ENCODE measurements at regions not wholly inside any gene's neighbourhood (a gene's known extent, or its start where the extent isn't known, plus 50 kb on each side); places are given as distances from the start of the nearest gene placed in this dataset.

DNA sequence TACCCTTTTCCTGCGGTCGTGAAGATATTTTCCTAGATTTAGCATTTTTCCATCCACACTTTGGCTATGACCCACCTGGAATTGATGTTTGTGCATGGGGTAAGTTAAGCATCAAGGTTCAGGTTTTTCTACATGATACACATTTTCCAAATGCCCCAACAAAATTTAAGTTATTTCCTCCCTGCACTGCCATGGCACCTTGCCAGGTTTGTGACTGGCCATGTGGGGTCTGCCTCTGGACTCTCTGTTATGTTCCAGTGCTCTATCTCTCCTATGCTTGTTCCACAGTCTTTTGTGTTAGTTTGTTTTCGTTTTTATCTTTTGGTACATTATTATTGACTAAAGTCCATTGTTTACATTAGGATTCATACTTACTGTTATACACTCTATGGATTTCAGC is 934.3 kb downstream of the TBC1D22A start:
- Mint-ChIP-seq H3K27ac (no peak overlapping the region), H3K9me3 (peaks cover 2% of the 10 kb centered on the region), H3K4me1 (no peaks in the 10 kb centered on the region), H3K36me3 (ENCODE audit: low read depth) (no peaks in the 10 kb centered on the region), H3K4me3 (no peak overlapping the region), H3K27me3 (ENCODE audit: low read depth) (no peaks in the 10 kb centered on the region)
- TF ChIP-seq, protein P1, sequence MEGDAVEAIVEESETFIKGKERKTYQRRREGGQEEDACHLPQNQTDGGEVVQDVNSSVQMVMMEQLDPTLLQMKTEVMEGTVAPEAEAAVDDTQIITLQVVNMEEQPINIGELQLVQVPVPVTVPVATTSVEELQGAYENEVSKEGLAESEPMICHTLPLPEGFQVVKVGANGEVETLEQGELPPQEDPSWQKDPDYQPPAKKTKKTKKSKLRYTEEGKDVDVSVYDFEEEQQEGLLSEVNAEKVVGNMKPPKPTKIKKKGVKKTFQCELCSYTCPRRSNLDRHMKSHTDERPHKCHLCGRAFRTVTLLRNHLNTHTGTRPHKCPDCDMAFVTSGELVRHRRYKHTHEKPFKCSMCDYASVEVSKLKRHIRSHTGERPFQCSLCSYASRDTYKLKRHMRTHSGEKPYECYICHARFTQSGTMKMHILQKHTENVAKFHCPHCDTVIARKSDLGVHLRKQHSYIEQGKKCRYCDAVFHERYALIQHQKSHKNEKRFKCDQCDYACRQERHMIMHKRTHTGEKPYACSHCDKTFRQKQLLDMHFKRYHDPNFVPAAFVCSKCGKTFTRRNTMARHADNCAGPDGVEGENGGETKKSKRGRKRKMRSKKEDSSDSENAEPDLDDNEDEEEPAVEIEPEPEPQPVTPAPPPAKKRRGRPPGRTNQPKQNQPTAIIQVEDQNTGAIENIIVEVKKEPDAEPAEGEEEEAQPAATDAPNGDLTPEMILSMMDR (IDR thresholded peaks at IDR 0.05; ENCODE audit: unreplicated experiment in 3 of 3) = no peak

DNA sequence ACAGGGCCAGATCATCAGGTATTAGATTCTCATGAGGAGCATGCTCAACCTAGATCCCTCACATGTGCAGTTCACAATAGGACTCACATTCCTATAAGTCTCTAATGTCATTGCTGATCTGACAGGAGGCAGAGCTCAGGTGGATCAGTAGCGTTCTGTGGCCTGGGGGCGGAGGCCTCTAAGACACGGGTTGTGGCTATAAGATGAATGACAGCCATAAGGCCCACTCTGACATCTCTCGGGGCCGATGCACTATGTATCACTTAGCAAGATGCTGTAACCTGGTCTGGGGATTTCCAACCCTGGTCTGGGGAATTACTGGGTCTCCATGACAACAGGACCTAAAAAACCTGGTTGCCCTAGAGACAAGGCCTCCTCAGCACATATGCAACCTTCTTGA is 932.7 kb downstream of the TBC1D22A start:
- Mint-ChIP-seq H3K36me3 (ENCODE audit: low read depth) (no peaks in the 10 kb centered on the region), H3K27me3 (ENCODE audit: low read depth) (no peaks in the 10 kb centered on the region), H3K27ac (no peak overlapping the region), H3K4me3 (no peak overlapping the region), H3K4me1 (no peaks in the 10 kb centered on the region), H3K9me3 (no peaks in the 10 kb centered on the region)
- TF ChIP-seq, protein P1 (IDR thresholded peaks at IDR 0.05; ENCODE audit: unreplicated experiment in 3 of 3) = no peak

DNA sequence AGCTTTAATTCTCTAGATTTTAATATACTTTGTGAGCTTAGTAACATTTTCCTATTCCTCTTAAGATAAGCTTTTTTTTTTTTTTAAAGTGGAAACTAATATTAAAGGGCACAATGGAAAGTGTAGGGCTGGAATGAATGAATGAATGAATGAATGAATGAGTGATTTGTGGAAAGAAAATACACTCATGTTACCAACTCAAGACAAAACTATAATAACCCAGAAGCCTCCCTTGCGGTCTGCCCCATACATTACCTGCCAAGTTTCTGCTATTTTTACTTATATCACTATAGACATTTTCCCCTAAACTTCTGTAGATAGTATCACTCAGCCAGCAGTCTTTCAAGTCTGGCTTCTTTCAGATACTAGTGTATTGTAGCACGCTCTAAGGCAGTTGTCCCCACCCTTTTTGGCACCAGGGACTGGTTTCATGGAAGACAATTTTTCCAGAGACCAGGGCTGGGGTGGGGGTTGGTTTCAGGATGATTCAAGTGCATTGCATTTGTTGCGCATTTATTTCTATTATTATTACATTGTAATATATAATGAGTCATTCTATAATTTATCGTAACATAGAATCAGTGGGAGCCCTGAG is 932.2 kb downstream of the TBC1D22A start:
- no peak overlapping the region for H3K4me3 Mint-ChIP-seq
- no peaks in the 10 kb centered on the region for H3K9me3 Mint-ChIP-seq
- H3K4me1 Mint-ChIP-seq = no peaks in the 10 kb centered on the region
- no peaks in the 10 kb centered on the region for H3K36me3 Mint-ChIP-seq (ENCODE audit: low read depth)
- no peak overlapping the region for H3K27ac Mint-ChIP-seq
- TF ChIP-seq, protein P1 (IDR thresholded peaks at IDR 0.05; ENCODE audit: unreplicated experiment in 3 of 3) = no peak
- H3K27me3 Mint-ChIP-seq (ENCODE audit: low read depth) = no peaks in the 10 kb centered on the region

DNA sequence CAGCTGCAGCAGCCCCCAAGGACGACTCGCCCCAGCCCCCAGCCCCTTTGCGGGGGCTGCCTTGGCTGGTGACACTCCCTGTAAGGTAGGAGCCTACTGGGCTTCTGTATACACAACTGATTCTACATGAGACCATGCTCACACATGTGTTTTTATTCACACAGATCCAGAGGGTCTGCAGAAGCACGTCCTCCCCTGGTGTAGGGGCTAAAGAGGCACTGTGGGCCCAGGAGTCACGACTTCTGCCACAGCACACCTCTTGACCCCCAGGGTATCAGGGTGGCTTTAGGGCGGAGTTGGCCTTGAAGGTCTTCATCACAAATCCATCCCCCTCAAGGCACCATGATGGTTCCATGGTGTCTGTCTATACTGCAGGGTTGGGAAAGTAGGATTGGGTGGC is 931.2 kb downstream of the TBC1D22A start:
- no peaks in the 10 kb centered on the region for H3K27me3 Mint-ChIP-seq (ENCODE audit: low read depth)

DNA sequence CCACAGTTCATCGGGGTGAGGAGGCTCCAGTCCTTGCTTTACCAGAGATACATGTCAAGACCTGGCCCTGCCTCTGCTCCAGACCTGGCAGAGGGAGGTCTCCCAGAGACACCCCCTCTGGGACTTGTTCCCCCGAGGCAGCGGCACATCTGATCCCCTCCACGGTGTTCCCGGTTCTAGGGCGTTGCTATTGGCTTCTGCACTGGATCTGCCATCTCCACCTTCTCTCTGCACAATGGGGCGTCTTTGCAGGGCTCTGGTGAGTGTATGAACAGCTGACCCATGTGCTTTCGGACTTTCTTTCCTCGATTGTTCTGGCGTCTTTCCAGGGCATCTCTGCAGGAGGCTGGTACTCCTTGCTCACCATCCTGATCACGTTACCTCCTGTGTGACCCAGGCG is 930.4 kb downstream of the TBC1D22A start:
- Mint-ChIP-seq H3K4me3 (no peak overlapping the region), H3K27me3 (ENCODE audit: low read depth) (peaks cover 4% of the 10 kb centered on the region), H3K4me1 (no peaks in the 10 kb centered on the region)

More for the DNA sequence above, 931.2 kb downstream of the TBC1D22A start:
- no peaks in the 10 kb centered on the region for H3K9me3 Mint-ChIP-seq
- TF ChIP-seq, protein P1 (IDR thresholded peaks at IDR 0.05; ENCODE audit: unreplicated experiment in 3 of 3) = no peak
- no peak overlapping the region for H3K4me3 Mint-ChIP-seq
- no peaks in the 10 kb centered on the region for H3K36me3 Mint-ChIP-seq (ENCODE audit: low read depth)
- no peaks in the 10 kb centered on the region for H3K4me1 Mint-ChIP-seq
- H3K27ac Mint-ChIP-seq = no peak overlapping the region

More for the DNA sequence above, 930.4 kb downstream of the TBC1D22A start:
- Mint-ChIP-seq H3K27ac (no peak overlapping the region), H3K9me3 (peaks cover 3% of the 10 kb centered on the region), H3K36me3 (ENCODE audit: low read depth) (no peaks in the 10 kb centered on the region)
- TF ChIP-seq, protein P1 (IDR thresholded peaks at IDR 0.05; ENCODE audit: unreplicated experiment in 3 of 3) = no peak

Data from nephron (organoid).